Astrocyte of the cerebellum (primary cell): ENCODE measurements at regions not wholly inside any gene's neighbourhood (a gene's known extent, or its start where the extent isn't known, plus 50 kb on each side); places are given as distances from the start of the nearest gene placed in this dataset.

Source experiments
- DNase-seq: peaks from one replicate; pipeline ENCODE4 v3.0.0-alpha.2; 2011; ENCODE audit warnings: low read depth
- H3K4me3 ChIP-seq: 2 replicates; pipeline ENCODE4 v1.5.1; 2011; ENCODE audit warnings: mild to moderate bottlenecking, low read depth, low read length, moderate library complexity
- CTCF ChIP-seq: IDR thresholded peaks from 2 replicates; pipeline ENCODE4 v1.5.1; 2012; ENCODE audit warnings: low read length, low read depth, moderate library complexity, mild to moderate bottlenecking; ENCODE audit errors: missing control alignments
- in situ Hi-C: cut with HindIII; loops from 2 replicates; pipeline ENCODE4 v1.10.0; 2017; ENCODE audit warnings: low sequenced_read_pairs

- in situ Hi-C loops = no loop called here
- H3K4me3 ChIP-seq = no peak overlapping the region
- DNase-seq = no peak
- no peak for TF ChIP-seq CTCF
Measured at GRCh38 chr10:58079461-58079860, 188.2 kb downstream of the IPMK start.

GRCh38 chr10:58072634-58073033 is 195.1 kb downstream of the IPMK start:
- H3K4me3 ChIP-seq = no peak overlapping the region
- TF ChIP-seq CTCF = no peak
- DNase-seq = no peak
- in situ Hi-C loops = no loop called here

- no peak for TF ChIP-seq CTCF
- DNase-seq = peak; percentile 9
- no peak overlapping the region for H3K4me3 ChIP-seq
- in situ Hi-C loops = no loop called here
Measured at GRCh38 chr10:58070956-58071355, 196.7 kb downstream of the IPMK start.

DNA sequence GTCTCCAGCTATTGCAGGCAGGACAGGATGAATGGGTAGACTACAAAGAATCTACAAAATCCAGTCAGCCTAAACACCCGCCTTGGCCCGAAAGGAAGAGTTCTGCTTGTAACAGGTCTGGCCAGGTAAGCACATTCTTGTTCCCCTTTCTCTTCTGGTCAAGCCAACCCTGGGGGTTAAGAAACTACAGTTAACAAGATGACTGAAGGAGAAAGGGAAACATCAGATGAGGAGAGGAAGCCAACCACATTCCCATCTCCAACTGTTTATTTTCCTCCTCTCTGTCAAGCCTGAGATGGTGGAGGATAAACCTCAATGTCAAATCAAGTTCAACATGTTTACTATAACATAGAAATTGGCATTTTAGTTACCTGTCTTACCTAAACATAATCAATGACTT is 198.9 kb downstream of the IPMK start:
- DNase-seq = no peak
- TF ChIP-seq CTCF = no peak
- in situ Hi-C loops = no loop called here
- no peak overlapping the region for H3K4me3 ChIP-seq

- DNase-seq = no peak
- no peak for TF ChIP-seq CTCF
- H3K4me3 ChIP-seq = no peak overlapping the region
- in situ Hi-C loops = no loop called here
Measured at GRCh38 chr10:58066979-58067378, 200.7 kb downstream of the IPMK start.

DNA sequence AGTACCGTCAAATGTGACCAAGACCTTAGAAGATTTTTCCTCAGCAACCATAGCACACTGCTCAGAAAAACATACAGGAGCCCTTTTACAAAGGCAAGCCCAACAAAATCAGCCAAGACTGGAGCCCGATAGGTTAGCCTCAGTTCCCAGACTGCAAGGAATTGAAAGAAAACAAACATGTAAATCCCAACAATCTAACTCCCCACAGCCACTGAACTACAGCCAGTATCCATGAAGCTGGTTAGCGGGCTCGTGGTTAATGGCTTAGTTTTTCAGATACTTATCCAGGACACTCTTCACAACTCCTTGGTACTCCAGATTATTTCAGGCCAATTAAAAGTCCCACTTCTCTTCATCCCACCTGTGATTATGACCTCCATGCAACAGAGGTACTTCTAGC is 201.6 kb downstream of the IPMK start:
- DNase-seq = no peak
- in situ Hi-C loops = no loop called here
- no peak overlapping the region for H3K4me3 ChIP-seq
- TF ChIP-seq CTCF = no peak

DNA sequence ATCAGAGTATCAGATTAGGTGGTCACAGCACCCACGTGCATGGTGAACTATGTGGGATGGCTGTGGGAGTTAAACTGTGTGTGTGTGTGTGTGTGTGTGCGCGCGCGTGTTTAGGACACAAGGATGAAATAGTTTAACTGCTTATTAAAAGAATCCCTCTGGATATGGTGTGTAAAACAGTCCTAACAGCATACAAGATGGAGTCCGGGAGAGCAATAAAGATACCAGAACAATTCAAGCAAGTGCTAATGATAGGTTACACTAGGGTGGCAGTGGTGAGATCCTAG is 202.2 kb downstream of the IPMK start:
- no peak overlapping the region for H3K4me3 ChIP-seq
- in situ Hi-C loops = no loop called here
- no peak for DNase-seq
- no peak for TF ChIP-seq CTCF
